Neural cell (in vitro differentiated cells): ENCODE measurements at regions not wholly inside any gene's neighbourhood (a gene's known extent, or its start where the extent isn't known, plus 50 kb on each side); places are given as distances from the start of the nearest gene placed in this dataset.

Source experiments
- H2AFZ ChIP-seq: fragments of 200-600, 300-800 bp; sonication (generic), shearing (Covaris generic); 2 replicates; pipeline ENCODE4 v1.6.0; 2014; ENCODE audit warnings: low read depth, mild to moderate bottlenecking, antibody characterized with exemption, low read length, moderate library complexity
- H3F3A ChIP-seq: fragments of 200-600 bp; shearing (Covaris generic); 2 replicates; pipeline ENCODE4 v1.6.1; 2016; ENCODE audit warnings: mild to moderate bottlenecking, moderate library complexity, mixed read lengths, antibody characterized with exemption, low read length; ENCODE audit not compliant: insufficient read depth, poor library complexity, severe bottlenecking
- H3K27ac ChIP-seq: fragments of 200-600, 300-800 bp; sonication (generic), shearing (Covaris generic); 2 replicates; pipeline ENCODE4 v1.5.1; 2014; ENCODE audit warnings: mild to moderate bottlenecking, low read length, moderate library complexity
- H3K27me3 ChIP-seq: fragments of 300-800, 200-600 bp; sonication (generic), shearing (Covaris generic); 2 replicates; pipeline ENCODE4 v1.6.0; 2014; ENCODE audit warnings: mild to moderate bottlenecking, low read depth, low read length, moderate library complexity; ENCODE audit not compliant: insufficient read depth
- H3K36me3 ChIP-seq: fragments of 300-800, 200-600 bp; sonication (generic), shearing (Covaris generic); 2 replicates; pipeline ENCODE4 v1.5.1; 2014; ENCODE audit warnings: mild to moderate bottlenecking, antibody characterized with exemption, low read length, moderate library complexity; ENCODE audit not compliant: insufficient read depth
- H3K4me2 ChIP-seq: fragments of 300-800, 200-600 bp; sonication (generic), shearing (Covaris generic); 2 replicates; pipeline ENCODE4 v1.6.0; 2014; ENCODE audit warnings: mild to moderate bottlenecking, low read length
- H3K4me3 ChIP-seq: fragments of 300-800, 200-600 bp; sonication (generic), shearing (Covaris generic); 2 replicates; pipeline ENCODE4 v1.5.1; 2014; ENCODE audit warnings: mild to moderate bottlenecking, low read length, moderate library complexity
- H3K79me2 ChIP-seq: fragments of 200-600 bp; shearing (Covaris generic); replicated peaks from 2 replicates; pipeline ENCODE4 v1.6.0; 2014; ENCODE audit warnings: mild to moderate bottlenecking, low read length, moderate library complexity; ENCODE audit not compliant: insufficient read depth
- H3K9ac ChIP-seq: fragments of 300-800, 200-600 bp; sonication (generic), shearing (Covaris generic); 2 replicates; pipeline ENCODE4 v1.6.1; 2016; ENCODE audit warnings: mild to moderate bottlenecking, low read length, mixed read lengths
- H3K9me2 ChIP-seq: fragments of 200-600 bp; shearing (Covaris generic); 2 replicates; pipeline ENCODE4 v1.6.1; 2016; ENCODE audit warnings: mild to moderate bottlenecking, low read length, mixed read lengths; ENCODE audit not compliant: insufficient read depth
- H3K9me3 ChIP-seq: fragments of 200-600, 300-800 bp; sonication (generic), shearing (Covaris generic); 2 replicates; pipeline ENCODE4 v1.6.1; 2016; ENCODE audit warnings: mild to moderate bottlenecking, mixed run types, low read length, moderate library complexity, mixed read lengths
- H4K20me1 ChIP-seq: fragments of 200-600 bp; shearing (Covaris generic); 2 replicates; pipeline ENCODE4 v1.6.1; 2016; ENCODE audit warnings: mild to moderate bottlenecking, mixed run types; ENCODE audit not compliant: insufficient read depth
- EP300 ChIP-seq: fragments of 450-650 bp; conservative IDR thresholded peaks from 2 replicates; pipeline ENCODE4 v1.6.1; 2014; ENCODE audit warnings: antibody characterized with exemption, mild to moderate bottlenecking, moderate library complexity; ENCODE audit not compliant: poor library complexity, severe bottlenecking
- EZH2 ChIP-seq: fragments of 200-600, 300-800 bp; shearing (Covaris generic), sonication (generic); IDR thresholded peaks from 2 replicates; pipeline ENCODE4 v1.6.1; 2014; ENCODE audit warnings: antibody characterized with exemption, low read length, borderline replicate concordance, mild to moderate bottlenecking; ENCODE audit not compliant: insufficient read depth, poor library complexity, severe bottlenecking
- MXI1 ChIP-seq: fragments of 450-650 bp; conservative IDR thresholded peaks from 2 replicates; pipeline ENCODE4 v1.6.1; 2014; ENCODE audit warnings: antibody characterized with exemption, mild to moderate bottlenecking; ENCODE audit not compliant: poor library complexity, severe bottlenecking
- POLR2AphosphoS5 ChIP-seq: IDR thresholded peaks from 2 replicates; pipeline ENCODE4 v1.6.1; 2012
- RAD21 ChIP-seq: fragments of 450-650 bp; conservative IDR thresholded peaks from 2 replicates; pipeline ENCODE4 v1.6.1; 2014; ENCODE audit warnings: antibody characterized with exemption, mild to moderate bottlenecking, moderate library complexity
- SMC3 ChIP-seq: fragments of 450-650 bp; conservative IDR thresholded peaks from 2 replicates; pipeline ENCODE4 v1.6.1; 2014; ENCODE audit warnings: antibody characterized with exemption, mild to moderate bottlenecking, moderate library complexity; ENCODE audit not compliant: poor library complexity
- TAF1 ChIP-seq: IDR thresholded peaks from 2 replicates; pipeline ENCODE4 v1.6.1; 2012; ENCODE audit warnings: low read depth
- TF ChIP-seq, protein P1 (sequence below): fragments of 450-650 bp; IDR thresholded peaks from 2 replicates; pipeline ENCODE4 v1.5.1; 2014; ENCODE audit warnings: antibody characterized with exemption, mild to moderate bottlenecking, moderate library complexity; ENCODE audit not compliant: poor library complexity, severe bottlenecking
- TF ChIP-seq, protein P2 (sequence below): IDR thresholded peaks from 2 replicates; pipeline ENCODE4 v1.6.1; 2012; ENCODE audit warnings: borderline replicate concordance

DNA sequence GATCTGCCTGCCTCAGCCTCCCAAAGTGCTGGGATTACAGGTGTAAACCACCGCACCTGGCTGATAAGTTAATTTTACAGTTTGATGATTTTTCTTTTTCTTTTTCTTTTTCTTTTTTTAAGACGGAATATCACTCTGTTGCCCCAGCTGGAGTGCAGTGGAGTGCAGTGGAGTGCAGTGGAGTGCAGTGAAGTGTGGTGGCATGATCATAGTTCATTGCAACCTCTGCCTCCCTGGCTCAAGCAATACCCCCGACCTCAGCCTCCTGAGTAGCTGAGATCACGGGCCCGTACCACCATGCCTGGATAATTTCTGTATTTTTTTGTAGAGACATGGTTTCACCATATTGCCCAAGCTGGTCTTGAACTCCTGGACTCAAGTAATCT, 84.4 kb upstream of the CXADR start:
- Histone ChIP-seq H3K9me2 (no peaks in the 10 kb centered on the region), H3K27me3 (no peaks in the 10 kb centered on the region), H3K27ac (no peak overlapping the region), H3K4me3 (no peak overlapping the region), H4K20me1 (no peaks in the 10 kb centered on the region), H3K79me2 (no peaks in the 10 kb centered on the region), H3K9me3 (no peaks in the 10 kb centered on the region), H3F3A (no peaks in the 10 kb centered on the region), H3K36me3 (no peaks in the 10 kb centered on the region), H3K4me2 (no peak overlapping the region), H3K9ac (no peak overlapping the region), H2AFZ (no peak overlapping the region)
- TF ChIP-seq MXI1 (no peak), SMC3 (no peak), EP300 (no peak), RAD21 (no peak), POLR2AphosphoS5 (no peak), TAF1 (no peak), EZH2 (no peak)
- TF ChIP-seq, protein P1, sequence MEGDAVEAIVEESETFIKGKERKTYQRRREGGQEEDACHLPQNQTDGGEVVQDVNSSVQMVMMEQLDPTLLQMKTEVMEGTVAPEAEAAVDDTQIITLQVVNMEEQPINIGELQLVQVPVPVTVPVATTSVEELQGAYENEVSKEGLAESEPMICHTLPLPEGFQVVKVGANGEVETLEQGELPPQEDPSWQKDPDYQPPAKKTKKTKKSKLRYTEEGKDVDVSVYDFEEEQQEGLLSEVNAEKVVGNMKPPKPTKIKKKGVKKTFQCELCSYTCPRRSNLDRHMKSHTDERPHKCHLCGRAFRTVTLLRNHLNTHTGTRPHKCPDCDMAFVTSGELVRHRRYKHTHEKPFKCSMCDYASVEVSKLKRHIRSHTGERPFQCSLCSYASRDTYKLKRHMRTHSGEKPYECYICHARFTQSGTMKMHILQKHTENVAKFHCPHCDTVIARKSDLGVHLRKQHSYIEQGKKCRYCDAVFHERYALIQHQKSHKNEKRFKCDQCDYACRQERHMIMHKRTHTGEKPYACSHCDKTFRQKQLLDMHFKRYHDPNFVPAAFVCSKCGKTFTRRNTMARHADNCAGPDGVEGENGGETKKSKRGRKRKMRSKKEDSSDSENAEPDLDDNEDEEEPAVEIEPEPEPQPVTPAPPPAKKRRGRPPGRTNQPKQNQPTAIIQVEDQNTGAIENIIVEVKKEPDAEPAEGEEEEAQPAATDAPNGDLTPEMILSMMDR, result no peak
- TF ChIP-seq, protein P2, sequence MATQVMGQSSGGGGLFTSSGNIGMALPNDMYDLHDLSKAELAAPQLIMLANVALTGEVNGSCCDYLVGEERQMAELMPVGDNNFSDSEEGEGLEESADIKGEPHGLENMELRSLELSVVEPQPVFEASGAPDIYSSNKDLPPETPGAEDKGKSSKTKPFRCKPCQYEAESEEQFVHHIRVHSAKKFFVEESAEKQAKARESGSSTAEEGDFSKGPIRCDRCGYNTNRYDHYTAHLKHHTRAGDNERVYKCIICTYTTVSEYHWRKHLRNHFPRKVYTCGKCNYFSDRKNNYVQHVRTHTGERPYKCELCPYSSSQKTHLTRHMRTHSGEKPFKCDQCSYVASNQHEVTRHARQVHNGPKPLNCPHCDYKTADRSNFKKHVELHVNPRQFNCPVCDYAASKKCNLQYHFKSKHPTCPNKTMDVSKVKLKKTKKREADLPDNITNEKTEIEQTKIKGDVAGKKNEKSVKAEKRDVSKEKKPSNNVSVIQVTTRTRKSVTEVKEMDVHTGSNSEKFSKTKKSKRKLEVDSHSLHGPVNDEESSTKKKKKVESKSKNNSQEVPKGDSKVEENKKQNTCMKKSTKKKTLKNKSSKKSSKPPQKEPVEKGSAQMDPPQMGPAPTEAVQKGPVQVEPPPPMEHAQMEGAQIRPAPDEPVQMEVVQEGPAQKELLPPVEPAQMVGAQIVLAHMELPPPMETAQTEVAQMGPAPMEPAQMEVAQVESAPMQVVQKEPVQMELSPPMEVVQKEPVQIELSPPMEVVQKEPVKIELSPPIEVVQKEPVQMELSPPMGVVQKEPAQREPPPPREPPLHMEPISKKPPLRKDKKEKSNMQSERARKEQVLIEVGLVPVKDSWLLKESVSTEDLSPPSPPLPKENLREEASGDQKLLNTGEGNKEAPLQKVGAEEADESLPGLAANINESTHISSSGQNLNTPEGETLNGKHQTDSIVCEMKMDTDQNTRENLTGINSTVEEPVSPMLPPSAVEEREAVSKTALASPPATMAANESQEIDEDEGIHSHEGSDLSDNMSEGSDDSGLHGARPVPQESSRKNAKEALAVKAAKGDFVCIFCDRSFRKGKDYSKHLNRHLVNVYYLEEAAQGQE, result no peak

DNA sequence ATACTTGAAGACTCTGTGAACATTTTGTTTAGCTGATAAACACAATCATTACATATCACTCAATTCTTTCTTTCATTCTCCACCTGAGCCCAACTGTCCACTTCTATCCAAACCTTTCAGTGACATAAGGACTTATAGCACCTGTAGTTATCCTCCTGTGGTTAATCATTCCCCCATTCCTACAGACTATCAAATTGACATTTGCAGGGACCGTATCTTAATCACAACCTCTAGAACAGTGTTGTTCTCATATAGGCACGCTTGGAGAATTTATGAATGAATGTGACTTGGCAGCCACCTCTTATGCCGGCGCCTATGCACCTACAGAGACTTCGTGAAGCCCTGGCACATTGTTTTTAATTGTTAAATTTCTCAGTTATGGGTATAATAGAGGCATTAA, 83.9 kb upstream of the CXADR start:
- Histone ChIP-seq H3K36me3 (no peaks in the 10 kb centered on the region), H3K4me2 (no peak overlapping the region), H2AFZ (no peak overlapping the region), H3K9me3 (no peaks in the 10 kb centered on the region), H3K4me3 (no peak overlapping the region), H3K27me3 (no peaks in the 10 kb centered on the region), H3K9me2 (no peaks in the 10 kb centered on the region), H3K9ac (no peak overlapping the region), H4K20me1 (no peaks in the 10 kb centered on the region), H3K27ac (no peak overlapping the region), H3K79me2 (no peaks in the 10 kb centered on the region), H3F3A (no peaks in the 10 kb centered on the region)
- TF ChIP-seq SMC3, result no peak
- no peak for TF ChIP-seq EZH2
- no peak for TF ChIP-seq TAF1
- no peak for TF ChIP-seq RAD21
- TF ChIP-seq, protein P2, result no peak
- no peak for TF ChIP-seq EP300
- TF ChIP-seq MXI1, result no peak
- no peak for TF ChIP-seq POLR2AphosphoS5
- TF ChIP-seq, protein P1, result no peak
